ENCODE measurements at regions not wholly inside any gene's neighbourhood (a gene's known extent, or its start where the extent isn't known, plus 50 kb on each side); places are given as distances from the start of the nearest gene placed in this dataset.

DNA sequence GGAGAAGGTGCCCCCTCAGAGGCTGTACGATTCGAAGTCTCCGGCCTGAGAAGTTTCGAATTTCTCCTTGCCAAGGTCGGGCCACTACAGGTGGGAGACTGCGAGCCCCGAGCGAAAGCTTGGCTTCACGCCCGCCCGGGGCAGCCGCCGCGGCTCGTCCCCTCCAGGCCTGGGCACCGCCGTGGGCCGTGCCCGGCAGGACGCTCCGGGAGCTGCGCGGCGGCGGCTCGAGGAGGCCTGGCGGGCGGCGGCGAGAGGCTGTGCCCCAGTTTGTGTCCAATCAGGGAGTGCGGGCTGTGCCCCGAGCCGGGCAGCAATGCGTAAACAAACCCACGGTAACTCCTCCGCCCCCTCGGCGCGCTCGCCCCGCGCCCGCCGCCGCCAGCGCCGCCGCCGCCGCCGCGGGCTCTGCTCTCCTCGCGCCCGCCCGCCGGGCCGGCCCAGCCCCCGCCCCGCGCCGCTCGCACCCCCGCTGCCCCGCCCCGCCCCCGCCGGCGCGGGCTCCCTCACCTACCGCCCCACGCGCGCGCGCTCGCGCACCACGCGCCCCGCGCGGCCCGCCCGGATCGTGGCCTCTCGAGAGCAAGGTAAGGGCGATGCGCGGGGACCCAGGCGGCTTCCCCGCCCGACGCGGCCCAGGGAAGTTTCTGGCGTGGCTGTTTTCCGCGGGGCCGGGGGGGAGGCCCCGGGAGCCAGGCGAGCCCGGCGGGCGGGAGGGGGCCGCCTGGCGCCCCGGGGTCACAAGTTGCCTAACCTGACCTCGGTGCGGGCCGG, 57.8 kb upstream of the PCGF5 start:
- TF ChIP-seq CTCF (IDR thresholded peaks at IDR 0.05): peak in 2 of 4 experiments; percentile 2 to 18
- peak; percentile 77 to 90 for TF ChIP-seq POLR2A (IDR thresholded peaks at IDR 0.05)
